ENCODE measurements at regions not wholly inside any gene's neighbourhood (a gene's known extent, or its start where the extent isn't known, plus 50 kb on each side); places are given as distances from the start of the nearest gene placed in this dataset.

DNA sequence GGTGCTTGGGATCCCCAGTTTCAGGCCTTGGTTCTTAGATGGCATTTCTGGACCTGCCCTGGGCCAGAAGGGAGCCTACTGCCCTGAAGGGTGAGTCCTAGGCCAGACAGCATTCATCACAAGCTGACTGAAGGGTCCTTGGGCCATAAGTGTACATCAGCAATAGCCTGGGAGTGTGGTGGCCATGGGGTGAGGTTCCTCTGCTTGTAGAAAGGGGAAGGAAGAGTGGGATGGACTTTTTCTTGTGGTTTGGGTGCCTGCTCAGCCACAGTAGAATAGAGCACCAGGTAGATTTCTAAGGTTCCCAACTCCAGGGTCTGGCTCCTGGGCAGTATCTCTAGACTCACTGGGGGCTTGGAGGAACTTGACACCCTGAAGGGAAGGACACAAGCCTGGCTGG lies 95.2 kb upstream of the PHF24 start:
- no peak for TF ChIP-seq POLR2AphosphoS5 (IDR thresholded peaks at IDR 0.05)
- TF ChIP-seq, protein P1, sequence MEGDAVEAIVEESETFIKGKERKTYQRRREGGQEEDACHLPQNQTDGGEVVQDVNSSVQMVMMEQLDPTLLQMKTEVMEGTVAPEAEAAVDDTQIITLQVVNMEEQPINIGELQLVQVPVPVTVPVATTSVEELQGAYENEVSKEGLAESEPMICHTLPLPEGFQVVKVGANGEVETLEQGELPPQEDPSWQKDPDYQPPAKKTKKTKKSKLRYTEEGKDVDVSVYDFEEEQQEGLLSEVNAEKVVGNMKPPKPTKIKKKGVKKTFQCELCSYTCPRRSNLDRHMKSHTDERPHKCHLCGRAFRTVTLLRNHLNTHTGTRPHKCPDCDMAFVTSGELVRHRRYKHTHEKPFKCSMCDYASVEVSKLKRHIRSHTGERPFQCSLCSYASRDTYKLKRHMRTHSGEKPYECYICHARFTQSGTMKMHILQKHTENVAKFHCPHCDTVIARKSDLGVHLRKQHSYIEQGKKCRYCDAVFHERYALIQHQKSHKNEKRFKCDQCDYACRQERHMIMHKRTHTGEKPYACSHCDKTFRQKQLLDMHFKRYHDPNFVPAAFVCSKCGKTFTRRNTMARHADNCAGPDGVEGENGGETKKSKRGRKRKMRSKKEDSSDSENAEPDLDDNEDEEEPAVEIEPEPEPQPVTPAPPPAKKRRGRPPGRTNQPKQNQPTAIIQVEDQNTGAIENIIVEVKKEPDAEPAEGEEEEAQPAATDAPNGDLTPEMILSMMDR (IDR thresholded peaks at IDR 0.05): no peak
- no peak for TF ChIP-seq POLR2A (IDR thresholded peaks at IDR 0.05)

Data from upper lobe of left lung (tissue), 4 donors.